GDM1 (cell line): ENCODE measurements at regions not wholly inside any gene's neighbourhood (a gene's known extent, or its start where the extent isn't known, plus 50 kb on each side); places are given as distances from the start of the nearest gene placed in this dataset.
A peak's percentile ranks its signal among the peaks of the same experiment; 100 is the strongest.

Experiments
- DNase-seq: peaks from one replicate; lab custom pipeline; 2025; lab: John Stamatoyannopoulos, UW

DNA sequence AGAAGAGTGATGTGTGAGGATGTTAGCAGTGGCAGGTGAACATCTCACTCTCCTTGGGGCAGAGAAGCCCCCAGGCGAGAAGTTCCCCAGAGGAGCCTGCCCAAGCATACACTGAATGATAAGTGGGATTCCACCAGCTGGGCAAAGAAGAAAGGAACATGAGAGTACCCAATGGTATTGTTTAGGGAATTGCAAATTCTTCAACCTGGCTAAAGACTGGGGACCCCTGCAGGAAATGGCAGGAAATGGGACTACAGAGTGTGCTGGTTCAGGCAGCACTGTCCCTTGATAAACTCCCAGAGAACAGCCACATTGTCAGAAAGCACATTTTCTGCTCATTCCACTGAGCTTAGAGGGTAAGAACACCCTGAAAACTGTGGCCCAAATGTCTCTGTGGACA lies 121.3 kb downstream of the RPS29 start:
- no peak for DNase-seq

DNA sequence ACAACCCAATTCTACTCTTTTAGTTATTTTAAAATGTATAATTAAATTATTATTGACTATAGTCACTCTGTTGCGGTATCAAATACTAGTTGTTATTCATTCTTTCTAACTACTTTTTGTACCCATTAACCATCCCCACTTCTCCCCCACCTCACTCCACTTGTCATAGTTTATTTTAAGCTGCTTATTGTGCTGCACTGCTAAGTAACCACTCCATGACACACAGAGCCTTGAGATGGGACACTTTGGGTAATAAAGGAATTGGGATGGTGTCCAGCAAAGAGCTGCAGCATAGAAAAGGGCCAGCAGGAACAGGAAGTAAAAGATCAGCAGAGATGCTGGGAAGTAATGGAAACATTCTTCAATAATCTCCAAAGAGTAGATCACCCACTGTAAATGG lies 123.0 kb downstream of the RPS29 start:
- DNase-seq = no peak

DNA sequence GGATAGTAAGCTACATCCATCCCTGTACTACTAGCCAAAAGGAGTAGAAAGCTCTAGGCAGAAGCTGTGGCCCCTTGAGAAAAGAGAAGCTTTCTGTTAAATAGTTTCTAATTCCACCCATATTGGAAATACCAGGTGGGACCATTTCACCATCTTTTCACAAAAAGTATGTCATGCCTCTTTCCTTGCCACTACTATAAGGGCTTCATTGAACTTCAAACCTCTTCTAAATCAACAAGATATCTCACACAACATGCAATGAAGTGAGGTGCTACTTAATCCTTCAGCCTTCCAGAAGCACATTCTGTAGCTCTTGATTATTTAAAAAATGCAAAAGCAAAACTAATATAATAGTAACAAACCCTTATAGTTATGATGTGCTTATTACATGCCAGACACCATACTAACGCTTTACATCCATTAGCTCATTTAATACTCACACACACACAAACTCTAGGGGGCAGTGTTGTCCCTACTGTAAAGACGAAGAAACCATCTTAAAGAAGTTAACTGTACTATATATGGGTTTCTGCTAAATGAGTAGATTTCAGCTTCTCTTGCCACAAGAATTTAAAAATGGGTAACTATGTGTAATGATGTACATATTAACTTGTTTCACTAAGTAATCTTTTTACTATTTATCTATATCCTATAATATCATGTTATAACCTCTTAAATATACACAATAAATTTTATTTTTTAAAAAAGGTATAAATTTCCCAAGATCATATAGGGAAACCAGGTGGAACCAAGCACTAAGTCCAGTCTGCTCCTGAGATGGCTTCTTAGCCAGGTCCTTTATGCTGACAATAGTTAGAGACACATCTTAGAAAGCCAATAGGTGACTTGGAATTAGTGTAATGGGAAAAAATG lies 124.4 kb downstream of the RPS29 start:
- DNase-seq = peak; percentile 54

DNA sequence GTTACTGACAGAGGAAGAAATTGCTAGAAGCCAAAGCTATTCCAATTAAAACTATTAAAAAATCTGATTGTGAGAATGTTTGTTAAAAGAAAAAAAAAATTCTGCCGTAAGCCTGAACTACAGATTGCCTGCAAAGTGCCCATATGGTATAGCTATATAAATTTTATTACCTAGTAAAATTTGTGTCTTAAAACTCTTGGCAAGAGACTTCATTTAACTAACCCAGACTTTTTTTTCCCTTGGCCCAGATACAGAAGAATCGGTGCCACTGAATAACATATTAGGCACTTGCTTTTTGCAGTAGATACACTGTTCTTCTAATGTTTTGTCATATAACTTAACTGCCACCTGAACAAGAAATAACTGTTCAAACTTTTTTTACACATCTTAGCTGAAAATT lies 125.5 kb downstream of the RPS29 start:
- DNase-seq = no peak

DNA sequence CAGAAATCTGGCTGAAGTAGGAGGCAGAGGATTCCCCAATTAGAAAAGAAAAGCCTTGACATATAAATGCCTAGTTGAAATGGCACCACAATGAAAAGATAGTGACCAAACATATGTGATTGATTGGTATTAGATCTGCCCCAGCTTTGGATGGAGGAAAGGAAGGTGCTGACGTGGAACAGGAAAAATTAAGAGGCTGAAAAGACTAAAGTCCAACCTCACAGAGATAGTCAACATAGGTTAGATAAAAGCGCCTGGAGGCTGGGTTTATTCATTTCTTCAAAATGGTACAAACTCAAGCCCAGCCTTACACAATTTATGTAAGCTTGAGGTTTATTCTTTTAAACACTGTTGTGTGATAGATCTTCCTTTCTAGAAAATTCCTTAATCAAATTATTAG lies 129.6 kb downstream of the RPS29 start:
- no peak for DNase-seq

DNA sequence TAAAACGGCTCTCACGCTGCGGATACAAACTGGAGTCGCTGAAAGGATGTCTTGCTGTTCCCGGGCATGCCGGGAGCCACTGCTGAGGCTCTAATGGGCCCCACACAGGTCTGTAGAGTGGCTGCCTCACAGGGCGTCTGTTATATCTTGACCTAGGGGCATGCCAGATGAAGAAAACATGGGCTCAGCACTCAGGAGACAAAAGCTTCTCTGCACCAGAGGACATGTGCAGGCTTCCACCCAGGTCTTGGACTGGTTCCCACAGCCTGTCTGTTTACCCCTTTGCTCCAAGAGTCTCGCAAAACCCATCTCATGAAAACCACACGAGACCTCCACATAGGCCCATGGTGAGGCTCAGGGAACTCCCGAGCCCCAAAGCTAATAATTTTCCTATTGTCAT lies 134.2 kb downstream of the RPS29 start:
- DNase-seq = no peak

DNA sequence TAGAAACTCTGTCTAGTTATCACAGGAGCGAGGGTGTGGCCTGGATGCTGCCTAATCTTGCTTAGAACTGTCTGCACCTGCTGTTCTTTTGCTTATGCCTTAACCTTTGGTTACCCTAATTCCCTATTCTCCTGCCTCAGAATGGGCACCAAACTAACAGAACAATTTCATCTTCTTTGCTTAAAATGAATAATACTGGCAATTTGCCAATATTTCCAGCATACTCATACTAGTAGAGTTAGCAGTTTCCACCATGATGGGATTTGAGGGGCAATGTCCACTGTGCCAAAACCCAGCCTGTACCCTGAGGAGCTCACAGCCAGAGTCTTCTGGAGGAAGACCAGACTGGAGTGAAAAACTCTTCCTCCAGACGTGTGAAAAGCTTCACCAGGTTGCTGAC lies 136.4 kb downstream of the RPS29 start:
- no peak for DNase-seq

DNA sequence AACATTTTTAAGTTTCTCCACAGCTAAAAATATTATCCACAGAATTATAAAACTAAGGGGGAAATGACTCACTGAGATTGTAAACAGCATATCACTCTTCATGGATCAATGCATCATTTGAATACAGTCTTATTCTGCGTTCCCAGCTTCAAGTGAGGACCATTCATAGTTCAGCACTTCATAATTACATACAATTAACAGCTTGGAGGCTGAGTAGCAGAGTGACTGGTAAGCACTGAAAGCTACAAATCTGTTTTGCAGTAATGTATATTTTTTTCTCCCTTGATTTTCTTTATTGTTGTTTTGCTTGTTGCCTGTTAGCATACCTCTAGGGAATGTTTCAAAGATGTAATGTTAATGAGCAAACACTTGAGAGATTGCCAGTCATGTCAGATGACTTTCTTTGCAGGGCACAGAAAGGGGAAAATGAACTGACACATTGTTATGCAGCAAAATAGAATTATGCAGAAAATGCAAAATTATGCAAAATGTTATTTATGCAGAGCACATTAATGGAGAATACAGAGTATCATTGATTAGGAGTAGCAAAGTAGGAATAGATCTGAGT lies 138.6 kb downstream of the RPS29 start:
- DNase-seq = no peak

DNA sequence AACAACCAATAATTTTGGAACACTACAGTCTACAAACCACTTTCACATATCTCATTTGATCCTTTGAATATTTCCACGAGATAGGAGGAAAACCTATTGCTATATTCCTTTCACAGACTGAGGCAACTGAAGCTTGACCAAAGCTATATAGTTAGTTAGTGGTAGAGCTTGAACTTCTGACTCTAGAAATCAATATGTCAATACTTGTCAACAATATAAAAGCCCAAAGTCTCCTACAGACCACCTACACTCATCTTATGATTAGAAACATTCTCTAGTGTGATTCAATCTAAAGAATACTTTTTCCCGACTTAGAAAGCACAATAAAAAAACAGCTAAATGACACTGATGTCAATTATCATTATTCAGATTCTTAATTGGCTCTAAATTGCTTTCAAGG lies 139.4 kb downstream of the RPS29 start:
- no peak for DNase-seq

DNA sequence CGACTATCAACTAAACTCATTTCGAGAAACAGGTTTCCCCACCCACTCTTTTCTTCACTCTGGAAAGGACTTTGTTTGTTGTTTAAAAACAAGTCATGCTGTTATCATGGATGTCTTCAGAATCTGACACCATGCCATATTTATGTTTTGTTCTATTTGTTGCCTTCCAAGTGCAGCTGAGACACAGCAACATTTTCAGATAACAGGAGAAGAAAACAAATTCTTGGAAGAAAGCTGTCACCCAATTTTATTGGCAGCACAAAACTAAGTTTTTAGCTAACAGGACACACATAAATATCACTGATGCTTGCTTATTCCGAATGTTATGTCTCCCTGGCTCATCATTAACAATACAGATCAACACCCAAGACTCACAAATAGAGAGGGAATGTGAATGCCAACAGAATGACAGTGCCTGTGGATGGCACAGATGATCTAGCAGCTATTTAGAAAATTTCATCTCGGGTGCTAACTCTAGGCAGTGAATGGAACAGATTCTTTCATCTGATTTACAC lies 147.9 kb downstream of the RPS29 start:
- no peak for DNase-seq

DNA sequence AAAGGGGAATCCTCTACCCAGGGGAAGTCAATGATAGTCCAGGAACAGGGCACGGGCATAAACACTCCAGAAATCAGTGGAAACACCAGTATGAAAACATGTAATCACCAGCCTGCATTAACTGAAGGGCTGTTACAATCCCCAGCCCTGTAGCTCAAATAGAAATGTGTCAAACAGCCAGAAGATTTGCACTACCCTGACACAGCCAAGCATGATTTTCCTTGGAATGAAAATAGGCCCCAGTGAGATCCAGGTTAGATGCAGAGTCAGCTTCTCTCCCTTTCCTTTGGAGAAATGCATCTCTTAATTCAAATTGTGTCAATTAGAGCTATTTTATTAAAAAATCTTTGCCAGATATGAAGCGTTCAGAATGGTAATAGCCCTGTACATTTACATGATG lies 158.1 kb downstream of the RPS29 start:
- DNase-seq = no peak

DNA sequence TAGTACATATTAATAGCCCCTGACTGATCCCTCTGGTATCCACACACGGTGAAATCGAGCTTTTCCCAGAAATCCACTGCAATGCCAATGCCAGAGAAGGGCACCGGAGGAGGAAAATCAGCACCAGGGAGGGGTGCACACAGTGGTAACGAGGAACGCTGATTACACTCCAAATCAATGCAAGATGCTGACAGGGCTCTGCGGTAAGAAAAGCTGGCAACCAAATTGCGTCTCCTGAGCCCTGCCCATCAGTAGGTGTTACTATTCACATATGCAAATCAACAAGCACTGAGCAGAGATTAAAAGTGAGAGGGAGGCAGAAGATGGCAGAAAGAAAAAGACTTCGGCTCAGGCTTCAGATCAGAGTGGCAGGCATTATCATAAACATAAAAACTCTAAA lies 159.1 kb downstream of the RPS29 start:
- no peak for DNase-seq

DNA sequence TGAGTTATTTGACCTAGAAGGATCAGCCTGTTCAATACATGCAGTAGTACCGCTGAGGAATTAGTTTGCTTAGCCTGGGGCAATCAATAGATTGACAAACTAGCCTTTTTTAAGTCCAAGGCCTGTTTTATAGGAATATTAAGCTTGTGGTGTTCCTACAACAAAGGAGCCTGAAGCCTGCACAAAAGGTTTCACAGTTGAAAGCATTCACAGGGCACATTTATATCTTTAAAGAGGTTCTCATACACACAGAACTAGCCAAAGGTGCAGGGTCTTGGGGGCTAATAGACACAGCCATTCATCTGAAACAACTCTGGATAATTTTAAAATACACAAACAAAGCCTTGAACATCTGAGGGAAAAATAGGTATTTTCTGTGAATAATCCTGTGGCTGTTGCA lies 160.3 kb downstream of the RPS29 start:
- DNase-seq = no peak

DNA sequence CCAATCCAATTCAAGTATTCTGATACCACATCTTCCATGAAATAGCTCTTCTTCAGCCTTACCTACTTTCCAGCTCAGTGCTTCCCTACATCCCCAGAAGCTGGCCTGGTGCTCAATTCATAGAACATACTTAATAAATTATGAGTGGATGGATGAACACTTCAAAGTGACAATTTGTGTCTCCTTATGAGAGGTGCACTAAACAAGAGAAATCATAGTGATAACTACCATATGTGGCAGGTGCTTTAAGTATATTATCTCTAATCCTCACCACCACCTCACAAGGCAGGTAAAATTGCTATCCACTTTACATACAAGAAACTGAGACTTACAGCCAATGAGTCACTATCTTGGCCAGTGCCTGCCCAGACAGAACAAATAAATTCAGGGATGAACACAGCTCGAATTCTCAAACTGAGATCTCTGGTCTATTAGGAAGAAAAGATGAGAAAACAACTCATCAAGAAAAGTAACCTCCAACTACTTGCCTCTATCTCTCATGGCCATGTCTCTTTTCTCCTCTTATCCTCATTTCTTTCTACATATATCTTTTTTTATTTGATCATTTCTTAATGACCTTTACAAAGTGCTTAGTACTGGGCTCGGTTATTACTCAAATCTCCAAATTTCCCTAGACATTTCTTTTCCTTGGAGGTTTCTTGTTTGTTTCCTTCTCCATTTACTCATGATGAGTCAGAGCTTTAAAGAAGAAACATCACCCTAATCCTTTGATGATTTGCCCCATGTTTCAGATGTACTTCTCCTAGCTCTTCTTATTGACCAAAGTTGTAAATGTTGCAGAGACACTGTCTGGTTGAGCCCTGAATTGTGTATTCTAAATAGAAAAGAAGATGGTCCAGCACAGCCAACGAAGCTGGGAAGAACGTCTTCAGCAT lies 161.5 kb downstream of the RPS29 start:
- DNase-seq = no peak

DNA sequence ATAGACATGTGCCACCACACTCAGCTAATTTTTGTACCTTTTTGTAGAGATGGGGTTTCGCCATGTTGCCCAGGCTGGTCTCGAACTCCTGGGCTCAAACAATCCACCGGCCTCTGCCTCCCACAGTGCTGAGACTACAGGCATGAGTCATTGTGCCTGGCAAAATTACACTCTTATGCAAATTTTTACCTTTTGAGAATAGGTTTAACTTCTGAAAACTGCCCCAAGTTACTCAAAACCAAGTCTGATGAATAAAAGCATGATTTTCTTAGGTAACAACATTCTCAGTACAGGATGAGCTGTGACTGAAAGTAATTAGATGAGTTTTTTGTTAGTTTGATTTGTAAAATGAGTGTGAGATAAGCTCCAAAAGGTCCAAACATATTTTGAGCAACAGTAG lies 166.0 kb downstream of the RPS29 start:
- DNase-seq = no peak

DNA sequence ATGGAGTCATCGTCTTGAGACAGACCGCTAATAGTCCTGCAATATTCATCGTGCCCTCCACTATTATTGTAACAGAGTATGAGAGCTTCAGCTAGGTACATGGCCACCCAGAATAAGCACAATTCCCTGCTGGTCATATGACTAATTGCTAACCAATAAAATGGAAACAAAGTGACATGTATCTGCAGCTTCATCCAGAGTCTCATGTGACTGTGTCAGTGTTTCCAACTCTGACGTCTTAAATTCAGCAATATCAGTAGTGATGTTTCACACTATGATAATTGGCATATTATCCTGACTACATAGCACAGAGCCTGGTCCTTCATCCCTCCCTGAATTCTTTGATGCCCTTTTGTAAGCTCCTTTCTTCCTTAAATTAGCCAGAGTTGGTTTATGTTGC lies 167.4 kb downstream of the RPS29 start:
- no peak for DNase-seq

DNA sequence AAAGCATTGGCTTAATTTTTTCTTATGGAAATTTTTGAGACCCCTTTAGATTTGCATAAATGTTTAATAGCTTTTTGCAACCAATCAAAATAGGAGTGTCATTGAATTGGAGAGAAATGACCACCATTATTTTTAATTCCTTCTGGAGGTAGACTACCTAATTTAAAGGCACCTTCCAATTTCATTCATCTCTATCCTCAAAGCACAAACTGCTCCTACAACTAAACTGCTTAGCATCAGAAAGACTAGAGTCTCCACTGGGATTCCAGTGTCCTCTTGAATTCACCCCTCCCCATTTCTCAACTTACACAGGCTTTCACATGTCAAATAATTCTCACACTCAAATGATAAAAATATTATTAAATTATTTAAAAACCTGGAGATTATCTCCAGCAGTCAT lies 168.4 kb downstream of the RPS29 start:
- DNase-seq = no peak

DNA sequence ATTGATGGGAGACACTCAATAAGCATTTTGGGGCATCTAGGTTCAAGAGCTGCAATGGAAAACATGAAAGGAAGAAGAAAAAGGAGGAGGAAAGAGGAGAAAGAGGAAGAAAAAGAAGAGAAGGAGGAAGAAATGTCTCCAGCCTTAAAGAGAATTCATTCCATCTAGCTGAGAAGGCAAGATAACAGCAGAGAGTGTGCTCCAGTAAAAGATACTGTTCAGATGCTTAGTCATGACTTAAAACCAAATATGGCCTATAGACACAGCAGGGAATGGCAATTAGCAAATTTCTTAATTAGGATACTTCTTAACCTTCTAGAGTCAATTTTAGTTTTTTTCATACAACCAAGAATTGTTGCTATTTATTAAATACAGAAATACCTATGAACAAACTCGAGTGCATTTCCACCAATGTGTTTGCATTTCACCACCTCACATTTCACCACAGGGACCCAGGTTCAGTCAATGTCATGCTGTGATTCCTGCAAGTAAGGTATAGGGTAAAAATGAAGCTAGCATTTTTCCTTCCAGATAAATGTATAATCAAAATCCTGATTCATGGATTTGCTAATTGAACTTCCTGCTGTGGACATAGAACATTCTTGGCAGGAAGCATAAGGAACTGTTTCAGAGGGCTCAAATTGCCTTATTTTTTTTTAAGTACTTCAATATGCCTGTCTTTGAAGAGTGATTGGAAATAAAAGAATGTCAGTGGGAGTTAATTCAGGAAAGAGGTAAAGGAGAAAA lies 177.8 kb downstream of the RPS29 start:
- no peak for DNase-seq

DNA sequence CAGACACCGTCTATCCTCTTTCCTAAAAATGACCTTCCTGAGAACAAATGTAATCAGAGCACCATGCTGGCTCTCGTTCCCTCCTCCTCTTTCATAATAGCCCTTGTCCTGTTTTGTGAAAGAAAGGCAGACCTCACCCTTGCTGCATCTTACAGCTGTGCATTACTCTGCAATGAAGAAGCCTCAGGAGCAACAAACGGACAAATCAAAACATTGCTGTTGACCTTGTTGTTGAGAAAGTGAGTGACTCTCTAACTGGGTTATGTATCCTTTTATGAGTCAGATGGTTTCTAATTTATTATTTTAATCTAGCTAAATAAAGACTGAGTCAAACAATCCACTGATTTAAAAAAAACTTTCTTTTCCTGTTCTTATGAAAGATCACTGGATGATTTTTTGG lies 180.9 kb downstream of the RPS29 start:
- no peak for DNase-seq

DNA sequence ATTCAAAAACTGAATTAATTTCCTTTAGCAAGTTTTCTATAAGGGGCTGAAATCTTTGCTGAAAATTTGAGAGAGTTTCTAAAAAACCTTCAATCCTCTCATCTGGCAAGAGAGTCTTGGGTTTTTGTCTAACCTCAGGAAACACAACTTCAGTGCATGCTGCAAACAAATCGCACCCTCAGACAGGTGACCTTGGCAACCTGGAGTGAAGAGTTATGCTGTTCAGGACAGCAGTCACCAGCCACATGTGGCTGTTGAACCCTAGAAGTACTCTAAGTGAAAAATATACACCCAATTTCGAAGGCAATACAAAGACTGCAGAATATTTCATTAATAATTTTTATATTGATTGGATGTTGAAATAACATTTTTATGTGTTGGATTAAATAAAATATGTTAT lies 184.8 kb downstream of the RPS29 start:
- no peak for DNase-seq

DNA sequence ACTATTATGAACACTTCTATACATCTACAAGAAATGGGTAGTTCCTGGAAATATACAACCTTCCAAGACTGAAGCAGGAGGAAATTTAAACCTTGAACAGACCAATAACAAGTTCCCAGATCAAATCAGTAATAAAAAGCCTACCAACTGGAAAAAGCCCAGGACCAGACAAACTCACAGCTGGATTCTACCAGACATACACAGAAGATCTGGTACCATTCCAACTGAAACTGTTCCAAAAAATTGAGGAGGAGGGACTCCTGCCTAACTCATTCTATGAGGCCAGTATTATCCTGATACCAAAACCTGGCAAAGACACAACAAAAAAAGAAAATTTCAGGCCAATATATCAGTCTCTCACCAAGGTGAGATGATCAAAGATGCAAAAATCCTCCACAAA lies 189.4 kb downstream of the RPS29 start:
- no peak for DNase-seq

DNA sequence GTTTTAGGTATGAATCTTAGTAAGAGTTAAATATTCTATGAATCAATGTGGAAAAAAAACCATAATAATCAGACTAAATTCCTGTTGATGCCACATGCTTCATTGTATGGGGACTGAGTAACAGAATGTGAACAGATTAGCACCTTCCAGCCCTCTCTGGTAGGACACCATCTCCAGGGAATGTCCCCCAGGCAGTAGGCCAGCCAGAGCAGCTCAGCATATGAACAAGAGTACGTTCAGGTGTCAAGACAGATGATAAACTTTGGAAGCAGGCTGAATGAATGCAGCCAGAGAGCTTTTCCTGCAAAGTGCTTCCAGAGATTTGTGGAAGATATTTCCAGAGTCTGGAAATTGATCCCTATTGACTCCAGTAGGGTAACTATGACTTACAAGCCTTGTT lies 204.4 kb downstream of the RPS29 start:
- no peak for DNase-seq
